Endodermal cell (in vitro differentiated cells): ENCODE measurements at regions not wholly inside any gene's neighbourhood (a gene's known extent, or its start where the extent isn't known, plus 50 kb on each side); places are given as distances from the start of the nearest gene placed in this dataset.

Experiments used
- DNase-seq: peaks from one replicate; pipeline ENCODE4 v3.0.0-alpha.2; 2017
- H3K27ac ChIP-seq: 2 replicates; pipeline ENCODE4 v1.5.1; 2013; ENCODE audit warnings: mild to moderate bottlenecking, low read depth, low read length, moderate library complexity
- H3K27me3 ChIP-seq: 2 replicates; pipeline ENCODE4 v1.6.1; 2013; ENCODE audit warnings: mild to moderate bottlenecking, low read length, moderate library complexity; ENCODE audit not compliant: insufficient read depth, control insufficient read depth, poor library complexity, severe bottlenecking
- H3K36me3 ChIP-seq: 2 replicates; pipeline ENCODE4 v1.7.0; 2013; ENCODE audit warnings: mild to moderate bottlenecking, low read length, moderate library complexity; ENCODE audit not compliant: control insufficient read depth, insufficient read depth
- H3K4me1 ChIP-seq: one replicate; pipeline ENCODE4 v1.7.0; 2013; ENCODE audit warnings: low read length; ENCODE audit not compliant: control insufficient read depth, insufficient read depth
- H3K4me3 ChIP-seq: 2 replicates; pipeline ENCODE4 v1.5.1; 2013; ENCODE audit warnings: mild to moderate bottlenecking, low read length, moderate library complexity
- H3K9ac ChIP-seq: 2 replicates; pipeline ENCODE4 v1.6.1; 2013; ENCODE audit warnings: mild to moderate bottlenecking, low read length, moderate library complexity; ENCODE audit not compliant: poor library complexity, severe bottlenecking; ENCODE audit errors: extremely low read depth
- H3K9me3 ChIP-seq: 2 replicates; pipeline ENCODE4 v1.6.1; 2013; ENCODE audit warnings: mild to moderate bottlenecking, low read length, moderate library complexity; ENCODE audit not compliant: control insufficient read depth
- H3K27ac Mint-ChIP-seq: 2 replicates; pipeline ENCODE4 v1.8.0; 2020; ENCODE audit warnings: mixed read lengths
- H3K27me3 Mint-ChIP-seq: 2 replicates; pipeline ENCODE4 v1.8.0; 2021; ENCODE audit warnings: mild to moderate bottlenecking, mixed read lengths; ENCODE audit not compliant: insufficient read depth
- H3K36me3 Mint-ChIP-seq: 2 replicates; pipeline ENCODE4 v1.8.0; 2020; ENCODE audit warnings: low read depth, mixed read lengths
- H3K4me1 Mint-ChIP-seq: 2 replicates; pipeline ENCODE4 v1.8.0; 2020; ENCODE audit warnings: mixed read lengths
- H3K4me3 Mint-ChIP-seq: 2 replicates; pipeline ENCODE4 v1.8.0; 2020; ENCODE audit warnings: mild to moderate bottlenecking, moderate library complexity, mixed read lengths
- H3K9me3 Mint-ChIP-seq: 2 replicates; pipeline ENCODE4 v1.8.0; 2020; ENCODE audit warnings: mild to moderate bottlenecking, mixed read lengths
- CTCF ChIP-seq: fragments of 200-600 bp; sonication (generic); conservative IDR thresholded peaks from 2 replicates; pipeline ENCODE4 v1.5.0; 2021; ENCODE audit warnings: antibody characterized with exemption, mild to moderate bottlenecking
- WGBS, 2 experiments: methylation state at CpG; one replicate each; pipeline versions ENCODE4 v1.1.5 to v1.1.7; 2013; ENCODE audit warnings: missing lambda C conversion rate in 2 of 2, mixed read lengths in 1 of 2; ENCODE audit not compliant: insufficient coverage in 1 of 2, insufficient read length in 1 of 2; 5-methylcytosine and 5-hydroxymethylcytosine counted together

- 77 to 78% methylated on average over 5 to 6 of the region's 6 CpGs for WGBS, 2 experiments
- Mint-ChIP-seq H3K27me3 (peaks cover 22% of the 10 kb centered on the region), H3K27ac (no peak overlapping the region), H3K4me3 (no peak overlapping the region), H3K4me1 (peaks cover 22% of the 10 kb centered on the region), H3K9me3 (peaks cover 5% of the 10 kb centered on the region), H3K36me3 (no peaks in the 10 kb centered on the region)
- Histone ChIP-seq H3K4me1 (peaks cover 14% of the 10 kb centered on the region), H3K36me3 (no peaks in the 10 kb centered on the region), H3K4me3 (no peak overlapping the region), H3K9ac (no peak overlapping the region), H3K27me3 (peaks cover 32% of the 10 kb centered on the region), H3K9me3 (peaks cover 10% of the 10 kb centered on the region), H3K27ac (no peak overlapping the region)
- DNase-seq = peak; percentile 7
- no peak for TF ChIP-seq CTCF
These were observed 65.5 kb upstream of the ROPN1 start for GRCh38 chr3:124057420-124057819.

- 87% methylated on average over 1 of the region's 1 CpG; no CpG with 5 or more reads in 1 of the 2 experiments for WGBS, 2 experiments
- Histone ChIP-seq H3K27ac (no peak overlapping the region), H3K9me3 (peaks cover 10% of the 10 kb centered on the region), H3K27me3 (peaks cover 14% of the 10 kb centered on the region), H3K4me3 (no peak overlapping the region), H3K4me1 (peaks cover 14% of the 10 kb centered on the region), H3K36me3 (no peaks in the 10 kb centered on the region), H3K9ac (no peak overlapping the region)
- TF ChIP-seq CTCF = no peak
- Mint-ChIP-seq H3K9me3 (peaks cover 5% of the 10 kb centered on the region), H3K4me3 (no peak overlapping the region), H3K36me3 (no peaks in the 10 kb centered on the region), H3K27ac (no peak overlapping the region), H3K27me3 (peaks cover 10% of the 10 kb centered on the region), H3K4me1 (peaks cover 22% of the 10 kb centered on the region)
- no peak for DNase-seq
These were observed 67.7 kb upstream of the ROPN1 start for GRCh38 chr3:124059580-124059979.

GRCh38 chr3:124063197-124063909 is 71.4 kb upstream of the ROPN1 start:
- WGBS, 2 experiments = 93 to 95% methylated on average over 7 to 9 of the region's 9 CpGs
- Mint-ChIP-seq H3K36me3 (no peaks in the 10 kb centered on the region), H3K9me3 (no peaks in the 10 kb centered on the region), H3K27me3 (peaks cover 2% of the 10 kb centered on the region), H3K4me1 (peaks cover 2% of the 10 kb centered on the region), H3K27ac (no peak overlapping the region), H3K4me3 (no peak overlapping the region)
- no peak for DNase-seq
- Histone ChIP-seq H3K36me3 (no peaks in the 10 kb centered on the region), H3K27ac (peak overlapping the region; percentile 83), H3K9ac (no peak overlapping the region), H3K4me3 (no peak overlapping the region), H3K27me3 (peaks cover 5% of the 10 kb centered on the region), H3K4me1 (no peaks in the 10 kb centered on the region), H3K9me3 (peaks cover 1% of the 10 kb centered on the region)
- TF ChIP-seq CTCF = no peak
